H9 (cell line): ENCODE measurements at regions not wholly inside any gene's neighbourhood (a gene's known extent, or its start where the extent isn't known, plus 50 kb on each side); places are given as distances from the start of the nearest gene placed in this dataset.
"Not testable (repeated sequence)": the region's sequence is repeated elsewhere in the genome, so short reads cannot be mapped to it uniquely, and the experiment has no call there.

ENCODE experiments used
- DNase-seq: peaks from one replicate; pipeline ENCODE4 v3.0.0-alpha.2; 2017
- H2AFZ ChIP-seq: one replicate; pipeline ENCODE4 v1.6.1; 2013; ENCODE audit warnings: mild to moderate bottlenecking, low read length, control low read depth, moderate library complexity
- H2AK5ac ChIP-seq: 2 replicates; pipeline ENCODE4 v1.6.1; 2013; ENCODE audit warnings: low read length, control low read depth, mixed read lengths; ENCODE audit not compliant: insufficient read length
- H2BK120ac ChIP-seq: one replicate; pipeline ENCODE4 v1.6.1; 2013; ENCODE audit warnings: low read depth, mild to moderate bottlenecking, low read length, control low read depth, inconsistent platforms; ENCODE audit not compliant: poor library complexity, severe bottlenecking
- H2BK12ac ChIP-seq: 2 replicates; pipeline ENCODE4 v1.6.1; 2013; ENCODE audit warnings: low read length, control low read depth, mixed read lengths, low read depth; ENCODE audit not compliant: insufficient read length
- H2BK15ac ChIP-seq: 2 replicates; pipeline ENCODE4 v1.6.1; 2013; ENCODE audit warnings: low read depth, low read length, control low read depth
- H2BK20ac ChIP-seq: one replicate; pipeline ENCODE4 v1.6.1; 2013; ENCODE audit warnings: low read depth, mild to moderate bottlenecking, low read length, control low read depth, inconsistent platforms; ENCODE audit not compliant: poor library complexity, severe bottlenecking
- H2BK5ac ChIP-seq: 2 replicates; pipeline ENCODE4 v1.6.1; 2013; ENCODE audit warnings: low read length, control low read depth, mixed read lengths; ENCODE audit not compliant: insufficient read length
- H3K14ac ChIP-seq: 2 replicates; pipeline ENCODE4 v1.6.1; 2013; ENCODE audit warnings: low read length, control low read depth; ENCODE audit not compliant: insufficient read depth
- H3K18ac ChIP-seq: 2 replicates; pipeline ENCODE4 v1.6.1; 2013; ENCODE audit warnings: low read depth, mild to moderate bottlenecking, mixed read lengths, low read length, control low read depth; ENCODE audit not compliant: insufficient read length
- H3K23ac ChIP-seq: 2 replicates; pipeline ENCODE4 v1.6.1; 2013; ENCODE audit warnings: low read length, control low read depth, mixed read lengths, low read depth; ENCODE audit not compliant: insufficient read length
- H3K23me2 ChIP-seq: 2 replicates; pipeline ENCODE4 v1.6.1; 2013; ENCODE audit warnings: low read depth, mild to moderate bottlenecking, mixed read lengths, low read length, control low read depth; ENCODE audit not compliant: insufficient read length, poor library complexity, severe bottlenecking
- H3K27ac ChIP-seq: 2 replicates; pipeline ENCODE4 v1.5.1; 2013; ENCODE audit warnings: low read length, control low read depth, mixed read lengths, low read depth; ENCODE audit not compliant: insufficient read length
- H3K27me3 ChIP-seq: 2 replicates; pipeline ENCODE4 v1.6.1; 2013; ENCODE audit warnings: low read length, control low read depth, inconsistent platforms; ENCODE audit not compliant: insufficient read depth
- H3K4ac ChIP-seq: 2 replicates; pipeline ENCODE4 v1.6.1; 2013; ENCODE audit warnings: low read depth, mild to moderate bottlenecking, control low read depth, inconsistent platforms, low read length, moderate library complexity
- H3K4me1 ChIP-seq: 2 replicates; pipeline ENCODE4 v1.6.1; 2013; ENCODE audit warnings: low read length, control low read depth, inconsistent platforms; ENCODE audit not compliant: insufficient read depth
- H3K4me2 ChIP-seq: 2 replicates; pipeline ENCODE4 v1.6.1; 2013; ENCODE audit warnings: low read length, control low read depth, mixed read lengths; ENCODE audit not compliant: insufficient read length, insufficient read depth
- H3K56ac ChIP-seq: 2 replicates; pipeline ENCODE4 v1.6.1; 2013; ENCODE audit warnings: low read depth, mild to moderate bottlenecking, mixed read lengths, low read length, control low read depth; ENCODE audit not compliant: insufficient read length
- H3K79me1 ChIP-seq: 2 replicates; pipeline ENCODE4 v1.6.1; 2013; ENCODE audit warnings: low read depth, mild to moderate bottlenecking, moderate library complexity, low read length, control low read depth, inconsistent platforms; ENCODE audit not compliant: insufficient read depth, poor library complexity, severe bottlenecking
- H3K79me2 ChIP-seq: 2 replicates; pipeline ENCODE4 v1.6.1; 2013; ENCODE audit warnings: low read length, control low read depth, inconsistent platforms; ENCODE audit not compliant: insufficient read depth
- H3K9ac ChIP-seq: 2 replicates; pipeline ENCODE4 v1.6.1; 2013; ENCODE audit warnings: low read length, control low read depth, mixed read lengths; ENCODE audit not compliant: insufficient read length; ENCODE audit errors: extremely low read depth
- H3K9me3 ChIP-seq: one replicate; pipeline ENCODE4 v1.6.1; 2013; ENCODE audit warnings: low read depth, low read length, inconsistent platforms; ENCODE audit not compliant: control insufficient read depth
- H3T11ph ChIP-seq: one replicate; pipeline ENCODE4 v1.6.1; 2013; ENCODE audit warnings: mild to moderate bottlenecking, low read length, control low read depth, inconsistent platforms
- H4K20me1 ChIP-seq: one replicate; pipeline ENCODE4 v1.6.1; 2013; ENCODE audit not compliant: control insufficient read depth, insufficient read length, insufficient read depth
- H4K5ac ChIP-seq: 2 replicates; pipeline ENCODE4 v1.6.1; 2013; ENCODE audit warnings: low read depth, mild to moderate bottlenecking, mixed read lengths, low read length, control low read depth; ENCODE audit not compliant: insufficient read length
- H4K8ac ChIP-seq: replicated peaks from 2 replicates; pipeline ENCODE4 v1.6.1; 2013; ENCODE audit warnings: low read length, control low read depth, mixed read lengths, low read depth; ENCODE audit not compliant: insufficient read length
- H4K91ac ChIP-seq: 2 replicates; pipeline ENCODE4 v1.6.1; 2013; ENCODE audit warnings: low read depth, mild to moderate bottlenecking, moderate library complexity, mixed read lengths, low read length, control low read depth; ENCODE audit not compliant: insufficient read length
- H3K27ac Mint-ChIP-seq, 3 experiments: 2 replicates in 2 of 3; 3 replicates in 1 of 3; pipeline ENCODE4 v1.8.0; 2020 to 2021; ENCODE audit warnings: mixed read lengths in 3 of 3, mild to moderate bottlenecking in 1 of 3, moderate library complexity in 1 of 3
- H3K27me3 Mint-ChIP-seq: 2 replicates; pipeline ENCODE4 v1.8.0; 2021; ENCODE audit warnings: low read depth, mild to moderate bottlenecking, moderate library complexity, mixed read lengths
- H3K36me3 Mint-ChIP-seq, 3 experiments: 2 replicates in 2 of 3; 3 replicates in 1 of 3; pipeline ENCODE4 v1.8.0; 2020 to 2021; ENCODE audit warnings: low read depth in 3 of 3, mixed read lengths in 3 of 3; ENCODE audit not compliant: insufficient read depth in 1 of 3
- H3K4me1 Mint-ChIP-seq, 2 experiments: 2 replicates each; pipeline ENCODE4 v1.8.0; 2020; ENCODE audit warnings: mixed read lengths in 2 of 2
- H3K4me3 Mint-ChIP-seq, 2 experiments: 2 replicates in 1 of 2; 3 replicates in 1 of 2; pipeline ENCODE4 v1.8.0; 2020 to 2021; ENCODE audit warnings: mild to moderate bottlenecking in 2 of 2, mixed read lengths in 2 of 2, moderate library complexity in 1 of 2
- H3K9me3 Mint-ChIP-seq, 2 experiments: 2 replicates in 1 of 2; 3 replicates in 1 of 2; pipeline ENCODE4 v1.8.0; 2020; ENCODE audit warnings: mild to moderate bottlenecking in 2 of 2, mixed read lengths in 2 of 2, moderate library complexity in 1 of 2
- WGBS: extraction: QIAGEN DNeasy Blood & Tissue Kit; methylation state at CpG from one replicate; pipeline ENCODE4 v1.1.7; 2013; ENCODE audit warnings: missing lambda C conversion rate, low lambda C conversion rate, mixed read lengths; ENCODE audit not compliant: insufficient read length; ENCODE audit errors: extremely low coverage; 5-methylcytosine and 5-hydroxymethylcytosine counted together

DNA sequence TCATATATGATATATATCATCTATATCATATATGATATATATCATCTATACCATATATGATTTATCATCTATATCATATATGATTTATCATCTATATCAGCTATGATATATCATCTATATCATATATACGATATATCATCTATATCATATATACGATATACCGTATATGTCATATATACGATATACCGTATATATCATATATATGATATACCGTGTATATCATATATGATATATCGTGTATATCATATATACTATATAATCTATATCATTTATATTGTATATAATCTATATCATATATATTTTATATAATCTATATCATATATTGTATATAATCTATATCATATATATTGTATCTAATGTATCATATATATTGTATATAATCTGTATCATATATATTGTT is 55.9 kb upstream of the RIMBP3B start:
- not testable (repeated sequence) for H3K79me1 ChIP-seq, H3K56ac ChIP-seq, H2AK5ac ChIP-seq, H3K27me3 ChIP-seq, H3K23me2 ChIP-seq, H3K9me3 Mint-ChIP-seq, H3K4me1 Mint-ChIP-seq, H4K20me1 ChIP-seq, H3K9ac ChIP-seq, H3K27me3 Mint-ChIP-seq, H3T11ph ChIP-seq, H3K4me1 ChIP-seq, H3K9me3 ChIP-seq, H3K4me3 Mint-ChIP-seq, H2BK20ac ChIP-seq, H3K4me2 ChIP-seq, H3K27ac Mint-ChIP-seq, H3K18ac ChIP-seq, H3K27ac ChIP-seq, H3K79me2 ChIP-seq, H4K8ac ChIP-seq, H3K14ac ChIP-seq, H2BK15ac ChIP-seq, DNase-seq, H2AFZ ChIP-seq, H4K91ac ChIP-seq, H2BK5ac ChIP-seq, H3K36me3 Mint-ChIP-seq, H3K4ac ChIP-seq, H2BK12ac ChIP-seq, H3K23ac ChIP-seq, H2BK120ac ChIP-seq, H4K5ac ChIP-seq
- WGBS, result no CpG with 5 or more reads among the region's 7 CpGs
